ENCODE measurements at regions not wholly inside any gene's neighbourhood (a gene's known extent, or its start where the extent isn't known, plus 50 kb on each side); places are given as distances from the start of the nearest gene placed in this dataset.

DNA sequence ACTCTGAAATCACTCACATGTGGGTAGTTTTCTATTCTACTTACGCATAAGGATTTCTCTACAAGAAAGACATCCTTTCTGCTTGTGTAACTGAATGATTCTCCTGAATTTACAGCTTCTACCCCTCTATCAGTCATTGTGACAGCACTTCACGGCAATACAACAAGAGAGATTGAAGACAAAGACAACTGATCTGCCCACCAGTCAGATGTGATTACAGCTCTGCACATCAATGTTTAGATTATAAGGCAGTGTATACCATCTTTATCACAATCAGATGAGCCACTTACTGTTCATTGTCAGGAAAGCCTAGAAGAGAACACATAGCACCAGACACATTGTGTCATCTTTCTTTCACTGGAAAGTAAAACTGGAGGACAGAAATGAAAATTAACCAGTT is 324.4 kb downstream of the CENPC start:
- DNase-seq = no peak

DNA sequence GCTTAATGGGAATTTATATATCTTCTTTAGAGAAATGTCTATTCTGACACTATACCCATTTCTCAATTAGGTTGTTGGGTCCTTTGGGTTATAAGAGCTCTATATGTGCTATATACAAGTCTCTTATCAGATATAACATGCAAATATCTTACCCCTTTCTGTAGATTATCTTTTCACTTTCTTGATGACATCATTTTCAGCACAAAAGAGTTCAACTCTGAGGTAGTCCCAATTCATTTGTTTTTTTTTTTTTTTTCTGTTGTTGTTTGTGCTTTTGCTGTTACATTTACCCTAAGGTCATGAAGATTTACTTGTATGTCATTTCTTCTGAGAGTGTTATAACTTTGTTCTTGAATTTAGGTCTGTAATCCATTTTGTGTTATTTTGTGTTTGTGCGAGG is 326.4 kb downstream of the CENPC start:
- DNase-seq = no peak

DNA sequence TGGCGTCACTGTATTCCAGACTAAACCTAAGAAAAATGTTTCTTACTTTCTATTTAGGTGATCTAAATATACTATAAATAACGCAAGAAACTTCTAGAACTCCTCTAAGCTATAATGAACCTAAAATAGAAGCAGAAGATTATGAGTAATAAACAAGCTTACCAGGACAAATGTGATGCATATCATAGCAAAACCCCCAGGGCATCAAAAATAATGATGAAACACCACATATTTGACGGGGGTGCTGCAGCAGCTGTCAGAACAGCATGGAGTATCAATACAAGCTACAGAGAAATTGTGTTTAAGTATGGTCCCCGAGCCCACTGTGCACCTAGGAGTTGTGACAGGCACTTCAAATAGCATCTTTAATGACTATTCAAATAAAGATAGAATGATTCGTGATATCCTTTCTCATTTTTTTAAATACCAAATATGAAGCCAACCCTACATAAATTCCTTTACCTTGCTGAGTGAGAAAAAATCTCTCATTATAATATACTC is 337.3 kb downstream of the CENPC start:
- no peak for DNase-seq

DNA sequence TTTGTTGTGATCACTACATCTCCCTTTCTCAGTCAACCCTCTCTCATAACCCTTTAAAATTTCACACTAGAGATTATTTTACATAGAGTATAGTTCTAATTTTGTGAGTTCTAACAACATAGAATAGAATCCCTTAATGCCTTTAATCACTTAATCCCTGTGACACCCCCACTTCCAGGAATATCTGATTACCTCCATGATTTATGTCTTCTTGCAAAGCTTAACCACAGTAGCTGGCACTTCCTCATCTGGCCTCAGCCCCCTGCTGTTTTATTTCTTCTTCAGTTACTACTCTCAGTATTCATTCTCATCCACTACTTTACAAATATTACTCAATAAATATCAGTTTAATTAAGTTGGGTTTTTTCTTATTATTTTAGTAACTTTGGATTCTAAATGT is 340.9 kb downstream of the CENPC start:
- DNase-seq = no peak

DNA sequence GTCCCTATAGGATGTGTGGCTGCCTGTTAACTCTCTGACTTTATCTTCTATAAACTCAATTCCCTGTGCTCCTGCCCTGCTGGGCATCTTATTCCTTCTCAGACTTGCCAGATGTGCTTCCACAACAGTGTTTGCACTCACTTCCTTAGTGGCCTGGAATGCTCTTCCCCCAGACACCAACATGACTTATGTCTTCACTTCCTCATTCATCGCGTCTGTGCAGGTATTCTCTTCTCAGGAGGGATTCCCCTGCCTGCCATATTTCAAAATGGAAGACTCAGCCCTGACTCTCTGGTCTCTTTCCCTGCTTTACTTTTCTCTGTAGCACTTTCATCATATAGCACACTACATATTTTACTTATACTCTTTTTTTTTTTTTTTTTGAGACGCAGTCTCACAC is 344.0 kb downstream of the CENPC start:
- no peak for DNase-seq

DNA sequence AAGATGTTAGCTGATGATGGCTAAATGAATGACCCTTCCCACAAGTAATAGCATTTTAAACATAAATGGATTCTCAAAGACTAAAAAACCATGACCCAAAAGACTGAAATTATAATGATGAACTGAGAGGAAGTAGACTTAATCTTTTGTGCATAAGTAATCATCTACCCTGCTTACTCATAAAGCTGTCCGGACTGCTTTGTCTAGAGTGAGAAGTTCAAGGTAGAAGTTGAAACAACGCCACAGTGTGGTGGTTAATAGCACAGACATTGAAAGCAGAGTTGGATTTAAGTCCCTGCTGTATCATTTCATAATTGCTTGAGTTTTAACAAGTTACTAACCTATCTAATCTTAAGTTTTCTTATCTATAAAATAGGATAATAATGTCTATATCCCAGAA is 346.6 kb downstream of the CENPC start:
- DNase-seq = no peak

DNA sequence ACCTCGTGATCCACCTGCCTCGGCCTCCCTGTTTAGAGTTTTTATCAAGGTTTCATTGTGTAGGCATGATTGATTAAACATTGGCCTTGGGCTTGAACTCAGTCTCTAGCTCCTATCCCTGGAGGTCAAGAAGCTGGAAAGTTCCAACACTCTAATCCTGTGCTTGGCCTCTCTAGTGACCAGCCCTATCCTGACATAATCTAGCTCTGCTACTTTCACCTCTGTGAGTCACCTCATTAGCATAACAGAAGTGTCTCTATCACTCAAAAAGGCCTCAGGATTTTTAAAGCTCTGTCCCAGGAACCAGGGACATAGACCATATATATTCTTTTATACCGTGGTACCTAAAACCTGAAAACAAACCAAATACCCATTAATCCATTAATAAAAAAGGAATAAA is 377.5 kb downstream of the CENPC start:
- no peak for DNase-seq

DNA sequence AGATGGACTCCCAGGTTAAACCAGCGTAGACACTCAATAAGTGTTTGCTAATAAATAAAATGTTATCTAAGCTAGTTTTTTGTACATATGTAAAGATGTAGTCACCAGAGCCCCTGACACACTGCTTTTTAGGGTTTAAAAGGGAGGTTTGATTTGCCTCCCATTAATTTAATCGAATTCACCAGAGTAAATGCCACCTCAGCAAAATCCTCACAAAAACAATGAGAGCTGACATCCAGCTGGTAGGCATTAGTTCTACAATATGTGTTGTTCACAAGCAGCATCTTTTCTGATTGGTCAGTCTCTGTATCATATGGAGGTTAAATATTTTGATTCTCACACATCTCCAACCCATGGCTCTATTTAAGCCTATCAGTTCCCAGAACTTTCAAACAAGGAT is 382.6 kb downstream of the CENPC start:
- DNase-seq = no peak

DNA sequence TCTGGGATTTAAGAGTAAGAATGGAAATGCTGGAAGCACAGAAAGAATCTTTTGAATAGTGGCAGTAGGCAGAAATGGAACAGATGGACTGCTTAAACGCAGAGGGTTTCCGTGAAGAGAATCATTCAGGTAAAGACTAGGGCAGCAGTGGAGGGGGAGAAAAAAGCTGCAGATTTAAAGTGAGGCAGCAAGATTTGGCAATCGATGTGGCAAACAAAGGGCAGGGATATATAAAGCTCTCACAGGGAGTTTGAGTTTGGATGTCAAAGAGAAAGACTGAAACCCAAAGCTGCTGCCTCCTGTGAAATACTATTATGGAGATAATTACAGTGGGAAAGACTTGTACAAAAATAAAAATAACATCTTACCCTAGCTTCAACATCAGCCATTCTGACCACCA is 384.0 kb downstream of the CENPC start:
- no peak for DNase-seq

DNA sequence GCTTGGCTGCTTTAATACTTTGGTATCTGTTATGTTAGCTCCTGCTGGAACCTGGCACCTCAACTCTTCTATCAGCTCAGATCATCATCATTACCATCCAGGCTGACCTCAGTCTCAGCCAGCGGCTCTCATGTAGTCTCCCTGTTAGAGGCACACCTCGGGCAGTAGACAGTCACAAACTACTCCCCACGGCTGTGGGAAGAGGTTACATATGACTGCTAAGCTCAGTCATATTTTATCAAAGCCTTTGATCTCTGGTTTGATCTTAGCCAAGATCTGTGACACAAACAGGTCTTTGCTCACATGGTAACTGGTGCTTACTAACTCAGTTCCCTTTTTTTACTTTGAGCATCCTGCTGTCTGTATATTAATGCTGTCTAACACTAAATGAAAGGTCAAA is 384.9 kb downstream of the CENPC start:
- DNase-seq = no peak

DNA sequence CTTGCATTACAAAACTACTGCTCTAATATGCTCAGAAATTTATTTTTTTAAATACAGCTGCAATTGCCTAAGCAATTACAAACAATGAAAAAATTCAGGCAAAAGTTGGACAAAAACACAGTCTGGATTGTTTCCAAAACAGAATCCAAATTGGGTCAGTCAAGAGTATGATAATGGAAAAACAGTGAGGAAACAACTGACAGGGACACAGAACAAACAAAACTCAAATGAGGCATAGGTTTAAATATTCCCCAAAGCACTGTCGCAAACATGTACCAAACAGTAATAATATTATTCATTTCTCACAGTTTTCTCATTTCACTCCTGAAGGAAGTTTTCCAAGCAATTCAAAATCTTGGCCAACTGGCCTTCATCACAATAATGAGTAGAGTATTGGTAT is 386.6 kb downstream of the CENPC start:
- DNase-seq = no peak

DNA sequence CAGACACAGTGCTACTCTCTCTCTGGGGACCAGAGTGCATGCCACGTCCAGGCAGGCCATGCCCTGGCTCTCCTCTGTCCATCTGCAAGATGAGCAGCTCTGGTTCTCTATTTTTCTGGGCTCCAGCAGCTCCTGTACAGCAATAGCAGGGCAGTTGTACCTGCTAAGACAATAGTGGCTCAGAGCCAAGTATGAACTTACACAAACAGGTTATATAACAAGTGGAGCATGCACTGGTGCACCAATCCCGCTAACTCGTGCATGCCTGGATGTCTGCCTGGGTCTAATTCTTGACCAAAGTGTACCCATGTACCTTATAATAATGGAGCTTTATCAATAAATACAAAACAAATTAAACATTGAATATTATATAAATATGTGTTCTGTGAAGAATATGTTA is 392.3 kb downstream of the CENPC start:
- DNase-seq = no peak

DNA sequence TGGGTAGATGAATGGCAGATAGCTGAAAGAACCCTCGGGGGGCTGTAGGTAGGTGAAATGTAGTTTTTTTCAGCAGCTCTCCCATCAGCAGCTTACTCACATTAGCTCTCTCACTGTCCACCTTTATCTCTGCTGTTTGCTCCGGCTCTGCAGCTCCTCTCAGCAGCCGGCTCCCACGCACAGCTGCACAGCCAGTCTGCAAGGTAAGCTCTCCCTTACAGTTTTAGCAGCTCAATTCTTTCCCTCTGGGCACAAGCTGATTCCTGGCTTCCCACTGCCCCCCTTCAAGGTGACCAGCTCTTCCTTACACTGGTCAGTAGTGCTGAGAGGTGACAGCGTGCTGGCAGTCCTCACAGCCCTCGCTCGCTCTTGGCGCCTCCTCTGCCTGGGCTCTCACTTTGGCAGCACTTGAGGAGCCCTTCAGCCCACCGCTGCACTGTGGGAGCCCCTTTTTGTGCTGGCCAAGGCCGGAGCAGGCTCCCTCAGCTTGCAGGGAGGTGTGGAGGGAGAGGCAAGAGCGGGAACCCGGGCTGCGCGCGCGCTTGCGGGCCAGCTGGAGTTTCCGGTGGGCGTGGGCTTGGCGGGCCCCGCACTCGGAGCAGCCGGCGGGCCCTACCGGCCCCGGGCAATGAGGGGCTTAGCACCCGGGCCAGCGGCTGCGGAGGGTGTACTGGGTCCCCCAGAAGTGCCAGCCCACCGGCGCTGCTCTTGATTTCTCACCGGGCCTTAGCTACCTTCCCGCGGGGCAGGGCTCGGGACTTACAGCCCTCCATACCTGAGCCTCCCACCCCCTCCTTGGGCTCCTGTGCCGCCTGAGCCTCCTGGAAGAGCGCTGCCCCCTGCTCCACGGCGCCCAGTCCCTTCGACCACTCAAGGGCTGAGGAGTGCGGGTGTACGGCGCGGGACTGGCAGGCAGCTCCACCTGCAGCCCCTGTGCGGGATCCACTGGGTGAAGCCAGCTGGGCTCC is 393.6 kb downstream of the CENPC start:
- no peak for DNase-seq

DNA sequence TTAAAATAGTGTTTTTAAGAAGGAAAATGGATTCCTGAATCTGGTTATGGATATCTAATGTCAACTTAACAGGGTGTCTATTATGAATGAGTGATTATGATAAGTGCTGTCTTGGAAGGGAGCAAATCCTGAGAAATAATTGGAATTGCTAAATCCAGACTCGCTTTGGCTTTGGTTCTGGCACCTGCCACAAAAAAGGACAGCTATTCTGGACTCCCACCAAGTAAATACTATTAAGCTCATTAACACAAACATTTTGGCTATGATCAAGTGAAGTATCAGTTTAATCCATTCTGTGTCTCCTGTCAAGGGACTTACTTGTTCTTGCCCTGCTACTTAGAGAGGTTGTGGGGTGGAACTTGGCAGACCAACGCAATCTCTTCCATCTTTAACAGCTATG is 403.7 kb downstream of the CENPC start:
- DNase-seq = no peak

DNA sequence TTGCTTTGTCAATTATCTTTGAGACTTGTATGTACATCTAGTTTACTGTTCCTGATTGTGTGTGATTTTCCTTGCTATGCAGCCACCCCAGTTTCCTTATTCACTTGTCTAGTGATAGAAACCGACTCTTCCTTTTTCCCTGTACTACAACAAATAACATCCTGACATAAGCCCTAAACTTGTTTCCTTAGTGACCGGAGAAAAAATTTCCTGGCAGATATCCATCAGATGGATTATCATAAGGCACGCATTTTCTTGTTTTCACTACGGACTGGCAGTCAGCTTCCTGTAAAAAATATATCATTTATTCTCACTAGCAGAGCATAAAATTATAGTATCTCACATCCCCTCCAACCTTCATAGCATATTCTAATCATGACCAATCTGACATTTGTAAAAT is 410.7 kb downstream of the CENPC start:
- no peak for DNase-seq

DNA sequence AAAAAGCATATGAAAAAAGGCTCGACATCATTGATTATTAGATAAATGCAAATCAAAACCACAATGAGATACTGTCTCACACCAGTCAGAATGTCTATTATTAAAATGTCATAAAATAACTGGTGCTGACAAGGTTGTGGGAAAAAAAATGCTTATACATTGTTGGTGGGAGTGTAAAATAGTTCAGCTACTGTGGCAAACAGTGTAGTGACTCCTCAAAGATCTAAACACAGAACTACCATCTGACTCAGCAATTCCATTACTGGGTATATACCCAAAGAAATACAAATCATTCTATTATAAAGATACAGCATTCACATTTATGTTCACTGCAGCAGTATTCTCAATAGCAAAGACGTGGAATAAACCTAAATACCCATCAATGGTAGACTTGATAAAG is 412.1 kb downstream of the CENPC start:
- DNase-seq = no peak

DNA sequence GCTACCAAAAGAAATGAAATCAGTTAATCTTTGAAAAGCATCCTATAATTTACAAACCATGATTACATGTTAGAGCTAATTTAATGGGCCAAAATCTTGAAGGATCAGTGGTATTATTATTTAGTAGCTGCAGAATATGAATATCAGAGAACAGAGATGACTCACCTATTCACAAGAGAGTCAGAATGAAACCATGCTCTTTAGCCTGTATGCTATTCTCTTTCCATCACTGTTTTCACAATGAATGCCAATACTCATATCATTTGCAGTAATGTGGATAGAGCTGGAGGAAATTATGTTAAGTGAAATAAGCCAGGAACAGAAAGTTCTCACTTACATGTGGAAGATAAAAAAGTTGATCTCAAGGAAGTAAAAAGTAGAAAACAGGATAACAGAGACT is 414.1 kb downstream of the CENPC start:
- DNase-seq = no peak

DNA sequence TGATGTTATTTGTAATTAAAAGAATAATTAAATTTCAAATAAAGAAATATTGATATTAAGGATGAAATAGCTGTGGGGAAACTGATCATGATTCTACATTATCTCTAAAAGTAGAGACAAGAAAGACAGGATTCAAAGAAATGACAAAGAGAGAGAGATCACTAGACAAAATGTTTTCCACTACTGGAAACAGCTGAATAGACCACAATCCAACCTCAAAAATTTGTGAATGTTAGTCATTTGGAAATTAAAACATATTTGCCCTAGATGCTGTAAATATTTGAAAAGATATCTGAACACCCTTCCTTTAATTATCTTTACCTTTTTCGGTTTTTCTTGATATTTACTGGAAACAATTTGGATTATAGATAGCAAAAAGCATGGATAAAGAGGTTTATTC is 414.9 kb downstream of the CENPC start:
- DNase-seq = no peak

DNA sequence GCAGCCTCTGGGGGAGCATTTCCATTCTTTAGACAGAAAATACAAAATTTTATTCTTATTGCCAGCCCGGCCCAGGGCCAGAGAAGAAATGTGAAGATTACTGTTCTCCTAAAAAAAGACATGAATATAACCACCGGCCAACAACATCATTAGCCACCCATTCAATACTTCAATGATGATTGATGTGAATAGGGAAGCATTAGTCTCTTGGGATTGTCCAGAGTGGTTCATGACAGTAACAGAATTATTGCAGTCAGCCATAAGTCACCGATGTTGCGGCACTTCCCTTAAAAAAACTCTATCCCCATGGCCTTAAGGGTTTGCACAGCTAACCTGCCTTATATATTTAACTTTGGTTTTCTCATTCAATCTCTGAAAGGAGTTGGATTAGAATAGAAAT is 418.7 kb downstream of the CENPC start:
- no peak for DNase-seq

DNA sequence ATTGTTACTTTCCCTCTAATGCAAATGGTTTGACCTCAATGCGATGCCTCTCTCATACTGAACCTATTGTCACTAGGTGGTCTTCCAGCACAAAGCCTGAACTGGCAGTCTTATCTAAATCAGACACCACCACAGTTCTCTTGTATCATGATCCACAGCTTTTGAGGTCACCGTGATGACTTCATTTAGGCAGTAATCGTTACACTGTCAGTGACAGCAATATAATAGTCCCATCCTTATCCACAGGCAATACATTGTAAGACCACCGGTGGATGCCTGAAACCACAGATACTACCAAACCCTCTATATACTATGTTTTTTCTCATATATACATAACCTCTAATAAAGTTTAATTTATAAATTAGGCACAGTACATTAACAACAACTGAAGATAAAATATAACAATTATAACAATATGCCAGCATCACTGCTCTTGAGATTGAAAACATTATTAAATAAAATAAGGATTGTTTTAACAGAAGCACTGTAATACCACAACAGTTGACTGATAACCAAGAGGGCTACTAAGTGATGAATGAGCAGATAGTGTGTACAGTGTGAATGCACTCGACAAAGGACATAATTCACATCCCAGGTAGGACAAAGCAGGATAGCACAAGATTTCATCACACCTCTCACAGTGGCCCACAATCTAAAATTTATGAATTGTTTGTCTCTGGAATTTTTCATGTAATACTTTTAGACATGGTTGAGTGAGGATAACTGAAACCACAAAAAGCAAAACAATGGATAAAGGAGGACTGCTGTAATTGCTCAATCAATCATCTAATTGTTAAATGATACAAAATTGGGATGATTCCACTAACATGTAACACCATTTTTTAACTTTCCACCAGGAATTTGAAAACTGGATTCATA is 419.4 kb downstream of the CENPC start:
- no peak for DNase-seq

DNA sequence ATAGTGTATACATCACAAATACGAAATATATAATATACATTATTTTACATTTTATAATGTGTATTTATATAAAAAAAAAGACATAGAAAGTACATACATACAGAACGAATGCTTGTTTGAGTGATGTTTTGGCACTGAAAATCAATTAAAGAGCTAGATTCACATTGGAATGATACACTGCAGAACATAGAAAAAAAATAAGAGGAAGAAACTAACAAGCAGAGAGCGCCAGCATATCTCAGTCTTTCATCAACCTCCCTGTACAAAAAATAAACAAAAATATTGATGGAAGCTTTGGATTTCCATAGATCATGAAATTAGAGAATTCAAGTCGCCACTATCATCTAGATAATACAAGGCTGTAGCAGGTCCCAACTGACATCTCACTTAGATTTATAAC is 420.6 kb downstream of the CENPC start:
- no peak for DNase-seq

DNA sequence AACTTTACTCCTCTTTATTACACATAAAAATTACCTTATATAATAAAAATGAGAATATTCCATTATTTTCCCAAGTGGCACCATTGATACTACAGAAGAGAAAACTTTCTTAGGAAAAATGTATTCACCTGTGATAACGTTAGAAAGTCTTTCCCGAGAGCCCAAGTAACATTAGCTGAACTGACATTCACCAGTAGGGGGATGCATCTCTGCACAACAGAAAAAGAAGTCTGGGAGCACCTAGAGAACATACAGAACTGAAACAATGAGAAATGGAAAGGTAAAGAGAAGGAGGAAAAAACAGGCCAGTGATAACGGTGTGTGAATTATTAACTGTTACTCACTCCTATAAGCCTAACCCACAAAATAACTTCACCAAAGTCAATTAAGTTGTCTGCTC is 423.3 kb downstream of the CENPC start:
- DNase-seq = no peak

DNA sequence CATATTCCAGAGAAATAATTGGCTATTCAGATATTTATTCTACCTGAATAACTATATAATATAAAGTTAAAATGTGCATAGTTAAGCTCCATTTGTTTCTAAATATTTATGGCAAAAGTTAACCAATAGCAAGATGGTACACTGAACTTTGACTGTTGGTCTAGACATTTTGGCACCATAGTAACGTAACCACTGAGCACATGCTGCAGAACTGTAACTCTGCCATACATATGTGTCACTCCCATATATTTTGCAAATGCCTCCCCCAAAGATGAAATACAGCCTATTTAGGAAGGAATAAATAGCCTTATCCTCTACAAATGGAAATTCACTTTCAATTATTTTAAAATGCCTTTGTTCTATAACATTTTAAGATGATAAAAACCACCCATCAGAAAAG is 424.9 kb downstream of the CENPC start:
- no peak for DNase-seq

DNA sequence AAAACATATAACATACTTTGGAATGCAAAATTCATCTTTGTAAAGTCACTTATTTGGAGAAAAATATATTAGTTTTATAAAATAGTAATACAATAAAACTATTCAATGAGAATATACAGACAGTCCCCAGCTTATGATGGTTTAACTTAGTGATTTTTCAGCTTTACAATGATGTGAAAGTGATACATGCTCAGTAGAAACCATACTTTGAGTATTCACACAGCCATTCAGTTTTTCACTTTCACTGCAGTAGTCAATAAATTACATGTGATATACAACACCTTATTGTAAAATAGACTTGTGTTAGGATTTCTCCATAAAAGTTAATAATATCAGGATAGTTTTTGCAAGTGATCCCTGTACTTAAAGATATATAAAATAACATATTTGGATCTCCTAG is 436.0 kb downstream of the CENPC start:
- no peak for DNase-seq
